PC-9 (cell line): ENCODE measurements at regions not wholly inside any gene's neighbourhood (a gene's known extent, or its start where the extent isn't known, plus 50 kb on each side); places are given as distances from the start of the nearest gene placed in this dataset.

Experiments used
- BruUV-seq: library from RNA; stranded (reverse); fragments of 400-500 nt; replicated peaks from 2 replicates; lab custom pipeline; 2021; lab: Mats Ljungman, UMichigan
- CTCF ChIA-PET: fragments of 300-600 bp; sonication (Branson Sonifier 250); formaldehyde crosslinking; loops from one replicate; lab custom pipeline; 2022; ENCODE audit warnings: antibody characterized with exemption; lab: Charles Lee
- POLR2A ChIA-PET: fragments of 300-600 bp; sonication (Branson Sonifier 250); formaldehyde crosslinking; loops from one replicate; lab custom pipeline; 2022; ENCODE audit warnings: antibody characterized with exemption; ENCODE audit not compliant: unreplicated experiment; lab: Charles Lee
- DNase-seq, 2 experiments: peaks; one replicate each; pipeline versions ENCODE4 v3.0.0 to v3.0.0-alpha.2; 2015 to 2022; ENCODE audit warnings: mixed read lengths in 1 of 2
- H2AFZ ChIP-seq: fragments of 200-600 bp; sonication (generic); 2 replicates; pipeline ENCODE4 v1.8.1; 2017; ENCODE audit warnings: antibody characterized with exemption
- H3F3A ChIP-seq: fragments of 200-600 bp; sonication (generic); 2 replicates; pipeline ENCODE4 v1.8.1; 2017; ENCODE audit warnings: antibody characterized with exemption, mild to moderate bottlenecking, low read depth; ENCODE audit not compliant: insufficient read depth
- H3K27ac ChIP-seq: fragments of 200-600 bp; sonication (generic); 2 replicates; pipeline ENCODE4 v1.6.1; 2016; ENCODE audit warnings: mixed run types
- H3K27me3 ChIP-seq: fragments of 200-600 bp; sonication (generic); 2 replicates; pipeline ENCODE4 v1.6.1; 2016; ENCODE audit warnings: low read depth, mixed run types; ENCODE audit not compliant: insufficient read depth
- H3K36me3 ChIP-seq: fragments of 200-600 bp; sonication (generic); 2 replicates; pipeline ENCODE4 v1.6.1; 2016; ENCODE audit warnings: low read depth, mixed run types
- H3K4me1 ChIP-seq: fragments of 200-600 bp; sonication (generic); replicated peaks from 2 replicates; pipeline ENCODE4 v1.6.1; 2016; ENCODE audit warnings: mixed run types; ENCODE audit not compliant: insufficient read depth
- H3K4me2 ChIP-seq: fragments of 200-600 bp; sonication (generic); 2 replicates; pipeline ENCODE4 v1.6.1; 2017; ENCODE audit warnings: mixed run types
- H3K4me3 ChIP-seq: fragments of 200-600 bp; sonication (generic); 2 replicates; pipeline ENCODE4 v1.6.1; 2016; ENCODE audit warnings: mixed run types
- H3K79me2 ChIP-seq: fragments of 200-600 bp; sonication (generic); 2 replicates; pipeline ENCODE4 v1.6.1; 2017; ENCODE audit warnings: low read depth, mixed run types
- H3K9me2 ChIP-seq: fragments of 200-600 bp; sonication (generic); 2 replicates; pipeline ENCODE4 v1.8.1; 2017; ENCODE audit warnings: mild to moderate bottlenecking; ENCODE audit not compliant: insufficient read depth
- H3K9me3 ChIP-seq: fragments of 200-600 bp; sonication (generic); 2 replicates; pipeline ENCODE4 v1.8.1; 2016; ENCODE audit warnings: low read depth; ENCODE audit not compliant: insufficient read depth
- H4K20me1 ChIP-seq: fragments of 200-600 bp; sonication (generic); 2 replicates; pipeline ENCODE4 v1.8.1; 2017; ENCODE audit not compliant: insufficient read depth
- EZH2 ChIP-seq: fragments of 200-600 bp; sonication (generic); IDR thresholded peaks from 2 replicates; pipeline ENCODE4 v1.8.0; 2017; ENCODE audit warnings: antibody characterized with exemption, low read depth
- intact Hi-C: fragments of 100-400 bp; cut with micrococcal nuclease; formaldehyde crosslinking; loops from one replicate; pipeline ENCODE4 v1.10.0; 2022; ENCODE audit not compliant: unreplicated experiment
- TF ChIP-seq, protein P1 (sequence below): fragments of 200-600 bp; sonication (generic); conservative IDR thresholded peaks from 2 replicates; pipeline ENCODE4 v1.6.1; 2017; ENCODE audit warnings: mixed run types, antibody characterized with exemption, mild to moderate bottlenecking, moderate library complexity

DNA sequence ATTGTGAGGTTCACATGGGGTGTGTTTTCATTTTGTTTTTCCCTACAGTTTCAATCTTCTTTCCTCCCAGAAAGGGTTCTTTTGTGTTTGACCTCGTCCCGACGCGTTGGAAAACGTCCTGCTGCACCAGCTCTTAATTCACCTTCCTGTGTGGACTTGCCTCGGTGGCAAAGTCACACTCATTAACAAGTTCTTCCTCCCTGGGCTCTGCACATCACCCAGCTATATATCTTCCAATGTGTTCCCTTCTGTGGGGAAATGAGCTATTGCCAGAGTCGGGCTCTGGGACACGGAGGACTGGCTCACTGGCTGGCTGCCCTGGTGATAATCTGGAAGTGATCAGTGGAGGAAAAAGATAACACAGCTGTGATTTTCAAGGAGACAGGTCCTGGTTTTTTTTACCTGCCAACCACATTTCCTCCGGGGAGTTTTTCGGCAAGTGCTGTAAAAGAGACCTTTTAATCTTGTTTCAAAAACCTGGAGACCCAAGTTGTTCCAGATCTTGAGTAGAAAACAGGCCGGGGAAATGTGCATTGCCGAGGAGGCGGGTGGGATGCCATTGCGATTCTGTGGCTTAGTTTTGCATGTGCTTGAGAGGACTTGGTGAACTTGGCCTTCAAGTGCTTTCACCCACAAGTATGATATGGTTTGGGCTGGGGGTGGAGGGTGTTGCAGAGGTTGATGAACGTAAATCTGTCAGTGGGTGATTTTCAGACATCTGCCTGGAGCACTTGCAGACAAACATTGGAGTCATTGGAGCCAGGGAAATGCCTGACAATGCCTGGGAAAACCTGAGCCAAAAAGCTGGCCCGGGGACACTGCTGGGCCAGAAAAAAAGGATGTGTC is 96.5 kb upstream of the CREB5 start:
- BruUV-seq = no TSS peak
- intact Hi-C loops = no loop called here
- peaks cover 61% of the 10 kb centered on the region for H3K27me3 ChIP-seq
- no peak overlapping the region for H3K4me3 ChIP-seq
- no peaks in the 10 kb centered on the region for H3K79me2 ChIP-seq
- no peak overlapping the region for H3K27ac ChIP-seq
- ChIA-PET CTCF (no interaction called here), POLR2A (no interaction called here)
- H2AFZ ChIP-seq = no peak overlapping the region
- no peaks in the 10 kb centered on the region for H3K4me1 ChIP-seq
- no peak for DNase-seq
- H3K9me3 ChIP-seq = no peaks in the 10 kb centered on the region
- TF ChIP-seq EZH2 = 0 out of 2 replicates have a peak, but pooled peaks have one; percentile 78
- TF ChIP-seq, protein P1, sequence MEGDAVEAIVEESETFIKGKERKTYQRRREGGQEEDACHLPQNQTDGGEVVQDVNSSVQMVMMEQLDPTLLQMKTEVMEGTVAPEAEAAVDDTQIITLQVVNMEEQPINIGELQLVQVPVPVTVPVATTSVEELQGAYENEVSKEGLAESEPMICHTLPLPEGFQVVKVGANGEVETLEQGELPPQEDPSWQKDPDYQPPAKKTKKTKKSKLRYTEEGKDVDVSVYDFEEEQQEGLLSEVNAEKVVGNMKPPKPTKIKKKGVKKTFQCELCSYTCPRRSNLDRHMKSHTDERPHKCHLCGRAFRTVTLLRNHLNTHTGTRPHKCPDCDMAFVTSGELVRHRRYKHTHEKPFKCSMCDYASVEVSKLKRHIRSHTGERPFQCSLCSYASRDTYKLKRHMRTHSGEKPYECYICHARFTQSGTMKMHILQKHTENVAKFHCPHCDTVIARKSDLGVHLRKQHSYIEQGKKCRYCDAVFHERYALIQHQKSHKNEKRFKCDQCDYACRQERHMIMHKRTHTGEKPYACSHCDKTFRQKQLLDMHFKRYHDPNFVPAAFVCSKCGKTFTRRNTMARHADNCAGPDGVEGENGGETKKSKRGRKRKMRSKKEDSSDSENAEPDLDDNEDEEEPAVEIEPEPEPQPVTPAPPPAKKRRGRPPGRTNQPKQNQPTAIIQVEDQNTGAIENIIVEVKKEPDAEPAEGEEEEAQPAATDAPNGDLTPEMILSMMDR = no peak
- no peaks in the 10 kb centered on the region for H3F3A ChIP-seq
- H3K9me2 ChIP-seq = no peaks in the 10 kb centered on the region
- no peaks in the 10 kb centered on the region for H4K20me1 ChIP-seq
- H3K36me3 ChIP-seq = no peaks in the 10 kb centered on the region
- H3K4me2 ChIP-seq = no peak overlapping the region

DNA sequence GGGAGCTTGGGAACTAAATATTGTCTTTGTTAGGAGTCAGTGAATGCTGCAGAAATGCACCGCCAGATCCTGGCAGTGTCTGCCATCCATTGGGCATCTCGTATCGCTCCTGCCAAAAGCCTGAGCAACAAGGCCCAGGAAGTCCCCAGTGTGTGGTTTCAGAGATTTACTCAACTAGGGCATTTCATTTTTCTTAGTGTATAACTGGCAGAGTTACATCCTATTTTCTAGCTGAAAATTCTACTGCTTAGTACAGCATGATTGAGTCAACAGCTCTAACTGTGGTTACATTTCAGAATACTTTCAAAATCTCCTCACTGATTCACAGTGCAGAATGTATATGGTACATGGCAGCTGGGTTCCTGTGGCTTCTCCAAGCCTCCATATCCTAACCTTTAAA is 95.8 kb upstream of the CREB5 start:
- Histone ChIP-seq H4K20me1 (no peaks in the 10 kb centered on the region), H3K27ac (no peak overlapping the region), H3K36me3 (no peaks in the 10 kb centered on the region), H3F3A (no peaks in the 10 kb centered on the region), H3K4me3 (no peak overlapping the region), H3K9me2 (no peaks in the 10 kb centered on the region), H3K27me3 (peaks cover 58% of the 10 kb centered on the region), H3K79me2 (no peaks in the 10 kb centered on the region), H2AFZ (no peak overlapping the region), H3K4me1 (no peaks in the 10 kb centered on the region), H3K9me3 (no peaks in the 10 kb centered on the region), H3K4me2 (no peak overlapping the region)
- TF ChIP-seq, protein P1 = no peak
- no peak for TF ChIP-seq EZH2
- CTCF ChIA-PET = no interaction called here
- DNase-seq = no peak
- POLR2A ChIA-PET = no interaction called here
- intact Hi-C loops = no loop called here
- BruUV-seq = no TSS peak

DNA sequence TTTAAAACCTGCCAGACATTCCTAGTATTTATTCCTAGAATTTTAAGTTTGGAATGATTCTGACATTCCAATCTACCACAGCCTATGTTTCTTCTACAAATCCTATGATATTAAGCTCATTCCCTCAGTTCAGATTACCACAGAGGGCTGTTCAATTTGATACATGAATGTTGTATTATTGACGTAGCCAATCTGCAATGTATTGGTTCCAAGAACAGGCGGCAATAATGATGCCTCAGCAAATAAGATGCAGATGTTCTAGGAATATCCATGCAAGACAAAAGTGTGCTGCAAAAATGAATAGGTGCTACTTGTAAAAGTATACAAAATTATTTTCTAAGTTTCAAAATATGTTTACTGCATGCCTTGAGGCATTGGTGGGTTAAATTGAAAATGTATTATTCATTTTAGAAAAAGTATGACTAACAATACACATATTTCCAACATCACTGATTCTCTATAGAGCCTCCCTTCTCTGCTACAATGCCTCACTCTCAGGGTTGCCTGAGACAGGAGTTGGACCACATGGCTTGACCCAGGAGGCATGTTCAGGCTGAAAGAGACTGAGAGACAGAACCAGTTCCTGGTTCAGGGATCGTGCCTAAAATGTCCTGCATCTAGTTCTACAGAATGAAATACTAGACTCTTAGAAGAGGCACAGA is 94.1 kb upstream of the CREB5 start:
- Histone ChIP-seq H3K4me1 (no peaks in the 10 kb centered on the region), H3K4me3 (no peak overlapping the region), H2AFZ (no peak overlapping the region), H3K9me2 (no peaks in the 10 kb centered on the region), H3K27ac (no peak overlapping the region), H3K36me3 (no peaks in the 10 kb centered on the region), H3F3A (no peaks in the 10 kb centered on the region), H3K79me2 (no peaks in the 10 kb centered on the region), H3K27me3 (peaks cover 47% of the 10 kb centered on the region), H3K9me3 (no peaks in the 10 kb centered on the region), H4K20me1 (no peaks in the 10 kb centered on the region), H3K4me2 (no peak overlapping the region)
- intact Hi-C loops = no loop called here
- no TSS peak for BruUV-seq
- no peak for TF ChIP-seq EZH2
- TF ChIP-seq, protein P1 = no peak
- no peak for DNase-seq
- POLR2A ChIA-PET = no interaction called here
- CTCF ChIA-PET = no interaction called here
